Stimulated activated naive CD4-positive, alpha-beta T cell treated with Interleukin-2 at 50 U/mL for 16 hours (primary cell): ENCODE measurements at regions not wholly inside any gene's neighbourhood (a gene's known extent, or its start where the extent isn't known, plus 50 kb on each side); places are given as distances from the start of the nearest gene placed in this dataset.
"Not testable (repeated sequence)": the region's sequence is repeated elsewhere in the genome, so short reads cannot be mapped to it uniquely, and the experiment has no call there.

Experiments used
- DNase-seq: peaks from one replicate; lab custom pipeline; 2025; lab: John Stamatoyannopoulos, UW

GRCh38 chr3:23709987-23710386 is 95.8 kb upstream of the UBE2E1 start:
- no peak for DNase-seq

GRCh38 chr3:23710555-23710954 is 95.2 kb upstream of the UBE2E1 start:
- DNase-seq: no peak

- DNase-seq: no peak
Observed at GRCh38 chr3:23711916-23712494, 93.8 kb upstream of the UBE2E1 start.

- DNase-seq: no peak
Observed at GRCh38 chr3:23712656-23713559, 92.8 kb upstream of the UBE2E1 start.

- DNase-seq: no peak
Observed at GRCh38 chr3:23713641-23714040, 92.1 kb upstream of the UBE2E1 start.

- DNase-seq: no peak
Observed at GRCh38 chr3:23720059-23720458, 85.7 kb upstream of the UBE2E1 start.

GRCh38 chr3:23720885-23721284 is 84.9 kb upstream of the UBE2E1 start:
- no peak for DNase-seq

GRCh38 chr3:23723141-23723540 is 82.6 kb upstream of the UBE2E1 start:
- DNase-seq: no peak

GRCh38 chr3:23723930-23724329 is 81.8 kb upstream of the UBE2E1 start:
- DNase-seq: no peak

- DNase-seq: no peak
Observed at GRCh38 chr3:23726811-23727548, 78.8 kb upstream of the UBE2E1 start.

- no peak for DNase-seq
Observed at GRCh38 chr3:23728601-23729117, 77.1 kb upstream of the UBE2E1 start.

GRCh38 chr3:23729362-23729761 is 76.4 kb upstream of the UBE2E1 start:
- DNase-seq: not testable (repeated sequence)

GRCh38 chr3:23734481-23734880 is 71.3 kb upstream of the UBE2E1 start:
- no peak for DNase-seq

- DNase-seq: no peak
Observed at GRCh38 chr3:23735062-23735461, 70.7 kb upstream of the UBE2E1 start.

- DNase-seq: no peak
Observed at GRCh38 chr3:23735535-23736326, 70.0 kb upstream of the UBE2E1 start.

GRCh38 chr3:23738944-23739343 is 66.8 kb upstream of the UBE2E1 start:
- DNase-seq: no peak

- DNase-seq: no peak
Observed at GRCh38 chr3:23739536-23739935, 66.2 kb upstream of the UBE2E1 start.

GRCh38 chr3:23740517-23740965 is 65.2 kb upstream of the UBE2E1 start:
- peak; percentile 17 for DNase-seq

GRCh38 chr3:23741036-23741706 is 64.6 kb upstream of the UBE2E1 start:
- DNase-seq: no peak

- no peak for DNase-seq
Observed at GRCh38 chr3:23743141-23743784, 62.5 kb upstream of the UBE2E1 start.

- DNase-seq: no peak
Observed at GRCh38 chr3:23746441-23746840, 59.3 kb upstream of the UBE2E1 start.
